Kidney tubule cell (primary cell): ENCODE measurements at regions not wholly inside any gene's neighbourhood (a gene's known extent, or its start where the extent isn't known, plus 50 kb on each side); places are given as distances from the start of the nearest gene placed in this dataset.

Source experiments
- DNase-seq: peaks from one replicate; pipeline ENCODE4 v3.0.0-alpha.2; 2018; ENCODE audit warnings: low spot score

DNA sequence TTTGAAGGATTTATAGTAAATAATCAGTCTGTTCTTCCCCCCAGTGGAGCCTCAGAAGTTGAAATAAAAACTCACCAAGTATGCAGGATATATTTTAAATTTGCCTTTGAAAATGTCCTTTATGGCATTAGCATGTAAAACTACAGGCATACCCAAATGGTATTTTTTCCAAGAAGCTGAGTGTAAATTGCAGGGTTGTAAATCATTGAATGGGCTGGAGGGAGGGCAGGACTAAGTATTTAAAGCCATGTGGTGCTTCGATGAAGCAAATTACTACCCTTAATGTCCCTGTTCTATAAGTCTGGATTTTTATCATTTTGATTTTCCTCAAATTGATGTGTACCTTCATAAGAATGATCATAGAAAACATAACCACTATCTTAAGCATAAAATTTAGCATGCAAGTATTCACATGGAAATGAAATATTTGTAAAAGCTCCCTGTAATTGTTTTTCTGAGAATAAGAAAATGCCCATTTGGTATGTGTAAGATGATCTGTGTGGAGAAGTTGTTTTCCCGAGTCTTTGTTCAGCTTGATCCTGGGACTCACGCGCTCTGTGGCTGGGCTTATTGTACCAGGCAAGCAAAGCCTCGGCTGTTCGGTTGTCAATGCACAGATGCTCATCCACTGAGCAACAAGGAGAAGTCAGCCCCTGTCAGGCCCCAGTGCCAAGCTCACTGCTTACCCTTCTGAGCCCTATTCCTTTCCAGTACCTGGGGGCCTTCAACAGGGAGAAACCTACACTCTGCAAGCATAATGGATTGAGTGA, 66.7 kb downstream of the CD164 start:
- no peak for DNase-seq

DNA sequence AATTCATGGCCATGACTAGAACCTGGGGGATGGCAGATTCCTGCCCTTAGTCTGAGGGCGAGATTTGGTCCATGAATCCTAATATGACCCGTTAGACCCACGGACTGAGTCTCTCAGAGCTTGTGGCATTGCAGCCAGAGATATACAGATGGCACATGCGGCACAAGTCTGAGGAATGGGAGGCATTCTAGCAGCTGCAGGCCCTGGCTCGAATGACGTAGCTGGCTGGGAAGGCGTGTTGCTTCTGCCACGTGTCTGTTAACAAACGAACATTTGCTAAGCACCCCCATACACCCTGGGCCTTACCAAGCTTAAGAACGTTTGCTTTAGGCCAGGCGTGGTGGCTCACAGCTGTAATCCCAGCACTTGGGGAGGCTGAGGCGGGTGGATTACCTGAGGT, 68.0 kb downstream of the CD164 start:
- DNase-seq: no peak

DNA sequence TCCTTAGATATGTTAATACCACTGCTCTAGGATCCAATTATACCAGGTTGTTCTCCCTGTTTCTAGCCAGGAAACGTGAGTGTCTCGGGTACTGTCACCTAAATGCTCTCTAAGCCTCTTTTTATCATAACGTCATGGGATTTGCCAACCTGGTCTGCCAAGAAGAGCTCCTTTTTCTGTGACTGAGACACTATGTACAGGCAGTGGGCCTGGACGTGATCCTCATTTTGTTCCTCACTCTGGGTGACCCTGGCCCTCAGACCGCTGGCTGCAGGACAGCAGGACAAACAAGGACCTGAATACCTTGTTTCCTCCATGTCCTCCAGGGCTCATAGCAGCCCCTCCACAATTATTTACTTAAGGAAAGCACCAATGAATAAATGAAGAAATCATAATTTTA, 69.1 kb downstream of the CD164 start:
- DNase-seq: no peak

DNA sequence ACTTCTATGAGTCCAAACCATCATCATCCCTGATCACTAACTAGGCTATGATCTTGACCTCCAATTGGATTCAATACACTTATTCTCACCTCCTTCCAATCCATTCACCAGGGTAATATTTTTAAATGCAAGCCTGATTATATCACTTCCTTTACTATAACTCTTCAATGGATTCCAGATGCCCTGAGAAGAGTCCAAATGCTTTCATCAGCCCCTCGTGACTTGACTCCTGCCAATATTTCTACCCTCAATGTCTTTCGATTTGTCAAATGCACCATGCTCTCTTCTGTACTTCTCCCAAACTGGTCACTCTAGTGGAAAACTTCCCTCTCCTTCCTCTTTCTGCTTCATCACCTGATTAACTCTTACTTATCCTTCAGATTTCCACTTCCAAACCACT, 70.8 kb downstream of the CD164 start:
- no peak for DNase-seq

DNA sequence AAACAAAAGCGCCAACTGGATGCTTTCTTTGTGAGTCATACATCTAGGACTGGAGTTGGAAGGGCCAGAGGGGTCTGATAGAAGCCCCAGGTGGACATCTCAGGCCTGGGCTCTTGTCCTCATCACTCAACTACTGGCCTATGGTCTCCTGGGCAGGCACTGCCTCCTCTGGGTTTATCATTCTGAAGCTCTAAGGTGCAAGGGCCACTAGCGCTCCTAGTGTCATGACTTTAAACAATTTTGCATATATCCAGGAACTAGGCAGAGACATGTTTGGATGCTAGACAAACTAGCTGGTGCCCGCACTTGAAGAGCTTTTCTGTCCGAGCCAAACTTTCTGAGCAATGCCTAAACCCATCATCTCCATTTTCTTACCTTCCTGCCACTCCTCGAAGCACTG, 72.3 kb downstream of the CD164 start:
- DNase-seq: no peak

DNA sequence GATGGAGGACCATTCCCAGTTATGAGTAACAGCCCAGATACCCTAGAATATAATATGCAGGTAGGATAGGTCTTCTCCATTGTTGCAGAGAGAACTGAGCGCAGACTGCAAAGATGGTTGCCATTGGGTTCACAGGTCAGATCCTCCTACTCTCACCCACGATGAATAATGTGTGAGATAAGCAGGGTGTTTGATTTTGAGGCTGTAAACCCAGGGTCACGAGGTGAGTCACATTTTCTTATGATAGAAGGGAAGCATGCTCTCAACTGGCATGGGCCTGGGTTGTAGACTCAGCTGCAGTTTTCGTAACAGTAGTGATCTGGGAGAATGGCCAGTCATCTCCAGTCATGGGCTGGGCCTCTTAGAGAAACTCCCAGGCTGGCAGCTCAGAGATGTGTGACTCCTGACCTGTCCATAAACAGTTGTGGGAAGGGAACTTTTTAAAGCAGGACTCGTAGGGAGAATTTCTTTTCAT, 74.2 kb downstream of the CD164 start:
- peak; percentile 79 for DNase-seq

DNA sequence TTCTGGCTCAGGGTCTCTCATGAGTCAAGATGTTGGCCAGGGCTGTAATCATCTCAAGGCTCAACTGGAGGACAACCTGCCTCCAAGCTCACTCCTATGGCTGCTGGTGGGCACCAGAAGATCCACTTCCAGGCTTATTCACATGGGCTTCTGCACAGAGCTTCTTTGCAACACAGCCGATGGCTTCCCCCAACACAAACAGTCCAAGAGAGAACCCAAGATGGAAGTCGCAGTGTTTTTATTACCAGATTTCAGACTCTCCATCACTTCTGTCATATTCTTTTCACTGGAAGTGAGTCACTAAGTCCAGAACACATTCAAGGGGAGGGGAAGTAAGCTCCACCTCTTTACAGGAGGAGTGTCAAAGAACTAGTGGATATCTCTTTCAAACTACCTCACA, 75.5 kb downstream of the CD164 start:
- no peak for DNase-seq

DNA sequence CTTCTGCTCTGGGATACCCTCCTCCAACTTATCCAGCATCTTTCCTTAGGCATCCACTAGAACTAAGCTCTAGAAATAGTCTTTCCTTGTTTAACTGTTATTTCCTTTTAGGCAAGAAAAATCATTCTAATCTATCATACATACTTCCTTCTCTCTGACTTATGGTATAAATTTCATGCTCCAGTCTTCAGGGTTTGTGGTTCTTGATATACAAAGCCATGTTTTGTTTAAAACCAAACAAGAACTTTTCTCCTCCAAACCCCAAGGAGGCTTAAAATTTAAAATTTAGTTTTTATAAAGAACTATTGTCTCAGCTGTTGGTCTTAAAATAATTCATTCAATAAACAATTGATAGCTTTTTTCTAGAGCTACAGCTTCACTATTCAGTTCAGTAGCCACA, 77.2 kb downstream of the CD164 start:
- no peak for DNase-seq

DNA sequence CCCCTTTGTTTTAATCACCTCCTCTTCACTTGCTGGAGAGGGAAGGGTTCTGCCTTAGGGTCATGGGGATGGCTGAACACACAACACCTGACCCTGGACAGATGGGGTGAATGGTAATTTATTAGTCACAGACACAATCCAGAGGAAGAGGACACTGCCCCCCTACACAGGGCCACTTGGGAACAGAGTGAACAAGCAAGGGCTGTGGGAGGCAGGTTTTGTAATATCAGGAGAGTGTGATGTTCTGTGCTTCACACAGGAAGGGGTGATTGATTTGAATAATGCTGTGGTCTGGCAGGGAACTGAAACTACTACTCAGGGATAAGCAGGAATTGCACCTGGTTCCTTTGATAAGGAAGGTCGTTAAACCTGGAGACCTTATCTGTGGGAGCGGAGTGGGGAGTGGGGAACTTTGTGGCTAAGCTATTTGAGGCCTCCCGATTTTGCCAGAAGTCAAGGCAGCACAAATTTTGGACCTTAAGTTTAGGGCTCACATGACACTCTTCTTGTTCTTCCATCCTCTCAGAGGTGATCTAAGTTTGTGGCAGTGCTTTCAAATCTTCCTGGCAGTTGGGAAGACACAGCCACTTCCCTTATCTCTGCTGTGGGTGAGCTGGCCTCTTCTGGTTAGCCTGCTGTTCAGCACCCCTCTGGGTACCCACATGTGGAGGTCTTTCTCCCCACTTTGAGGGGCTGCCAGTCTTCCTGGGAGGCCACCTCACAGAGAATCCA, 77.8 kb downstream of the CD164 start:
- peak; percentile 44 for DNase-seq

DNA sequence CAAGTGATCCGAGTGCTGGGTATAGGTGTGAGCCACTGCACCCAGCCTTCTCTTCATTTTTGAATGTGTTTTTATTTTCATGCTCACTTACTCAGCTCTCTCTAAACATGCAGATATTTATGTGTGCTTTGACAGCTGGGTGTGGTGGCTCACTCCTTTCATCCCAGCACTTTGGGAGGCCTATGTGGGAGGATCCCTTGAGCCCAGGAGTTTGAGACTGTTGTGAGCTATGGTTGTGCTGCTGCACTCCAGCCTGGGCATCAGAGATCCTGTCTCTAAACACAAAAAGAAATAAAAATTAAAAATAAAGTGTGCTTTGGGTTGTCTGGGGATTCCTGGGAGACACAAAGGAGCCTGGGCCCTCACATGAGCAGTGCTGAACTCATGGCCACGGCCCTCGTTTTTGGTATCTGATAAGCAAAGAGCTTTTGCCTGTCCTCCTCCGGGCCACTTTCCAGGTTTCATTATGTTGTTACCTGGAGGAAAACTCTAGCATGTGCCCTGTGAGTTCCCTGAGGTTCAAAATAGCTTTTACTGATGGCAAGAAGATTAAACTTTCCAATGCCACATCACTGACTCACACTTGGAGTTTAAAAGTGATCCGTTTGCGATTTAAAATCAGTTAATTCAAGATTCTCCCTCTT, 78.5 kb downstream of the CD164 start:
- DNase-seq: no peak

DNA sequence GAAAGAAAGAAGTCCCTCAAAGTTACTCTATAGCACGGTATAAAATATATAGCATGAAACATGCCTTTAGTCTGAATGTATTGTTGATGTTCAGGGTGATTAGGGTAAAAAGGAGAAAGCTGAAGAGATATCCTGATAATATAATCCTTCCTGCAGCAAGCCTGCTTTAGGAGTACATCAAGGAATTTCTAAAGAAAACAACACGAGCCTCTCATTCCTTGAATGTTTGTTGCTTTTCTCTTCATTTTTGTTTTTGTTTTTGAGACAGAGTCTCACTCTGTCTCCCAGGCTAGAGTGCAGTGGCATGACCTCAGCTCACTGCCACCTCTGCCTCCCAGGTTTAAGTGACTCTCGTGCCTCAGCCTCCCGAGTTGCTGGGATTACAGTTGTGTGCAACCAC, 79.1 kb downstream of the CD164 start:
- no peak for DNase-seq

DNA sequence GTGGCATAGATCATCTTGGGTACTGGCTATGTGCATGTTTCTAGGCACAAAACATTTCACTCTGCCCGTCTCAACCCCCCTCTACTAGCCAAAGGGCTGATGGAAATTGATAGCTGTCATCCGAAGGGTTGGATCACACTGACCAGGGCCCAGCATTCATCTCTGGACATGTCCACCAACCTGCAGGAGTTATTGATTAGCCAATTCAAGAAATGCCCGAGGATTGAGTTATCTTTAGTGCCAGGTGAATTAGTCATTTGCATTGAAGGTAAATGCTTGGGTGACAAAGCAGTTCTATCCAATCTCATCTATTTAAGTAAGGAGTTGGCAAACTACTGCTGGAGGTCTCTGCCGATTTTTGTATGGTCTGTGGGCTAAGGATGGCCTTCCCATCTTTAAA, 80.1 kb downstream of the CD164 start:
- DNase-seq: peak; percentile 55

DNA sequence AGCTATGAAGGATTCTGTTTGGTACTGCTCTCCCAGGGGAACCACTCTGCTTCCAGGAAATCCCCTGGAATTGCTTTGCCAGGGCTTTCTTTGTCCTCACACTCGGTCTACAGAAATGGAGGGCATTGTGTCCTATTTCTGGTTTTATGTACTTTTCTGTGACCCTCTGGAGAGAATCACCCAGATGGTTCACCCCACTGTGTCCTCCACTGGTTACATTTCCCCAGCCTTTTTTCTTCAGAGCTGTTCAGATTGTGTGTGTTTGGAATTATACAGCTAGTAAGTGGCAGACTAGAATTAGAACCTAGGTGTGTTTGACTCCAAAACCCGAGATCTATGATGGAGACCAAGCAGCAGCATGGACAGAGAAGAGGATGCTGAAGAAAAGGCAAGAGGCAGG, 80.8 kb downstream of the CD164 start:
- DNase-seq: no peak

DNA sequence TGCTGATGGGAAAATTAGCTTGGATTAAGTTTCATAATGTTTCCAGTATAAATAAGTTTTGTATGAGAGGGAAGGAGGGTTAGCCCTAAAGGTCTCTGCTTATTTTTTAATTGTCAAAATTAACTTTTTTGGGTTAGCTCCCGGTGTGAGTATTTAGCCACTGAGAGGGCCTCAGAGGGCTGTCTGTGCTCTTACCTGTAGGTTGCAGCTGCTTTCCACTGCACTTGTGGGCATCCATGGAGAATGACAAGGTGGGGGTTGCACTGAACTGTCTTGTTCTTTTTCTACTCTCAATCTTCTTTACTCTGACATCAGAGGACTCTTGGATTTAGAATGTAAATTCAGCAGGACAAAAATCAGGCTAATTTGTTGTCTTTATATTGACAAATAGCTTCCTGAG, 81.4 kb downstream of the CD164 start:
- no peak for DNase-seq

DNA sequence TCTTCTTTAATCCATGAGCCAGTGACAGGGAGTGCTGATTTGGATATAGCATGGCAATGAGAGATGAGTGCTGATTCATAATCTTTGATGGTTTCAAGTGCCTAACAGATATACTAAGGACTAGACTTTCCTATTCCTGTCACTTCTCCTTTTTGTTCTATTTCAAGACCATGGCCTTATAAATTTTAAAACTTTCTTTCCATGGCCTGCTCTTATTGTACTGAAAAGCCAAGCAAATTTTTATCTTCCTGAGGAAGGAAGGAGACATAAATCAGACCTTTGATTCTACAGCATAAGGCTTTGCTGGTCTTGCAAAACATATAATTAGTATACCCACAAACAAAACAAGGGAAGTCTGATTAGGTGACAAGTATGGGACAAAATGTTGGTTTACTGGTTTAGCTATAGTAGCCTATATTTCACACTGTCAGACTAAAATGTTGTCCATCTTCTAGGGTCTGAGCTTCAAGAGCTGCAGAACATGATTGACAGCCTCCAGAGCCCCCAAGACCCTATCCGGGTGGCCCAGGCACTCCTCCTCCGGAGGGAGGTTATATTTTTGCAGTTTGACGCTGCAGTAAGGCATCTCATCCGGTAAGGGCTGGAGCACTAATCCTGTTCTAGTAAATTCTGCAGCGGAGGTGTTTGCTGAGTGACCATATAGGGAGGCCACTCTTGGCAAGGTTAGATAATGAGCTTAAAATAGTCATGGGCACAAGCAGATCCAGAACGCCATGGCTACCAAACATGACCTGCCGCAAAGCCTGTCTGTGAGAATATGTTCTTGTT, 82.3 kb downstream of the CD164 start:
- no peak for DNase-seq

DNA sequence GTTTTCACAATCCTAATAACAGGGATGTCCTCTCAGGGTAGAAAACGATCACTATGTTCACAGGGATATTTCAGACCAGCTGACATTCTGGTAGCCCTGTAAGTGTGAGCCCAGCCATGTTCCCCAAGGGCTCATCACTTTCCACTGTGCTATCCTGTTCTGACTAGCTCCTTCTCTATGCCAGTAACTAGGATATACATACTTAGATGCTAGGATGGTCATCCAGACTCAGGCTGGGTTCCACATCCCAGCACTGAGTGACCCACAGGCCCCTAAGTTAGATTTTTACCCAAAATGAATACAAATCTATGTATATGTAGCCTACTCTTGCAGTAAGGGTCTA, 83.0 kb downstream of the CD164 start:
- DNase-seq: no peak

DNA sequence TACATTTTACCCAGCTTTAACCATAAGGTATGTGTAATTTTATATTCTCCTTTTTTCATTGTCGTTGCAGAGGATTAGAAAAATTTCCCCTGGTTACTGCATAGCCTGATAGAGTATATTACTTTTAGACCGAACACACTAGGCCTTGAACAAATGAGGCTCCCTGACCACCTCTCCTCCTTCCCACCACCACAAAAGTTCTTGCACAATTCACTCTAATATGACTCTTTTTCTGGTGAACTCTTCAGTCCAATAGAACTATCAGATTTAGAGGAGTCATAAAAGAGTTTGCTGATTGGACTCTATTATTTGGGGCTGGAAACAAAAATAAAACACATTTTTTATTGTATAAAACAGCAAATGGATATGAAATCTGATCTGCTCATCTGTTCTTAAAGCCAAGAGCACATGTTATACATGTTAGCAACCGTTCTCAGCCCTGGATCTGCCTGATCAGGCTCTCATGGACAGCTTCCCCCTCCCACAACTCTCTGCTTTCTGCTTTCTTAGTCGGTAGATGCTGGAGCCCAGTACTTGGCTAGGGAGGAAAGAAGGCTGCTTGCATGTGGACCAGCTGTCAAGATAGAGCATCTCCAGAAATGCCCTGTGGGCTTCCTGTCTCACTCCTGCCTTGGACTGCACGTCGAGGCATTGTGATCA, 83.5 kb downstream of the CD164 start:
- no peak for DNase-seq

DNA sequence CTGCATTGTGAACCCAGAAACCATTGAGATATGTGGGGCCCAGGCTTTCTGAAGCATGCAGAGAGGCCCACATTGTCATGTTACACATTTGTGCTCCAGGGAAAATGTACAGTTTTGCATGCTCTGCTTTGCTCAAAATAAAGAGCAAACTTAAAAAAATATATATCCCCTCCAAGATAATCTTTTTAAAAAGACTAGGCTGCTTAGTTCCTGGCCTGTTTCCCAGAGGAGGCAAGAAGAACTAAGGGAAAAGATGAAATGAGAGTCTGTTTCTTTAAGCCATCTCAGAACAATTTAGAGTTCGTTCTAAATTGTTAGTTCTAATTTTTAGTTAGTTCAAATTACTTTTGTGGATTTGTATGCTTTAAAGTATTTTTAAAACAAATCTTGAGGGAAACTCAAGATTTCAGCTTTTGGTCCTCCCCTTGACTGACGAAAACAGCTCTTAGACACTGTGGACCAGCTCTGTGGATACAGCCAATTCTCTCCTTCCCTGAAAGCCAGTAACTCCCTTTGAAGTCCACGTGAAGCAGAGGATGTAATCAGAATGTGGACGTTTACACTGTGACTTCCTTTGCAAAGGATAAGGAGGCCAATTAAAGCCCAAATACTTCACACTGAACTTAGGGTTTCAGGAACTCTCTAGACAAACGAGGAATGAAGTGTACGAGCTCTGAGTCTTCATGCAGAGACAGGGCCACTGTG, 84.7 kb downstream of the CD164 start:
- no peak for DNase-seq

DNA sequence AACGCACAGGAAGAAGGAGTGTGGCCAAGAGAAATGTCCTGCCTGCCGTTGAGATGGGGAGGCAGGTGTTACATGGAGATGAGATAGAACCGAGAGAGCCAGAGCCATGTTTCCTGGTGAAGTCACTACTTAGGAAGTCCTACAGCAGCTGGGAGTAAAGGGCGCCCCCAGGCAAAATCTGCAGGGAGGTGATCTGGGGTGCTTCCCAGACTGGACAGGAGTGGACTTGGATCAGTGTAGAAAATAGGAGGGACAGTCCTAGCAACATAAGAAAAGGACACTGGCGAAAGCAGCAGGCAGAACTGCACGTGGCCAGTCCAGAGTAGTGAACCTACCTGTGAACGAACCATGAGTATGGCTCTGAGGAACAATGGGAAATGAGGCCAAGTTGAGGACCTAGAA, 85.3 kb downstream of the CD164 start:
- no peak for DNase-seq

DNA sequence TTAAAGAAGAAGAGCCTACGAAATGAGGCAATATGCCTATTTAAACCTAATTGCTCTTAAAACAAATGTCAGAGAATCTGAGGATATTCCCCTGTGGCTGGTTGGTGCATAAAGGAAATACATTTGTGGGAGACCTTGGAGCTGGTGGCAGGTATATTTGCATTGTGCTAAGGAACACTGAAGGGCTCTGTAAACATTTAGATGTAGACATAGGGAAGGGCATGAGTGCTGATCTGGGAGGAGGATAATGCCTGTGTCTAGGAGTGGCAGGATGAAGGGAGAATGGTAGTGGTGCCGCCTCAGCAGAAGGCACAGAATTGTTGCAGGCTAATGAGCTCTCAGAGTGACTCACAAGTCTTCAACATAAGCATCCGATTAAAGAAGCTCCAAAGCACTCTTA, 85.8 kb downstream of the CD164 start:
- no peak for DNase-seq

DNA sequence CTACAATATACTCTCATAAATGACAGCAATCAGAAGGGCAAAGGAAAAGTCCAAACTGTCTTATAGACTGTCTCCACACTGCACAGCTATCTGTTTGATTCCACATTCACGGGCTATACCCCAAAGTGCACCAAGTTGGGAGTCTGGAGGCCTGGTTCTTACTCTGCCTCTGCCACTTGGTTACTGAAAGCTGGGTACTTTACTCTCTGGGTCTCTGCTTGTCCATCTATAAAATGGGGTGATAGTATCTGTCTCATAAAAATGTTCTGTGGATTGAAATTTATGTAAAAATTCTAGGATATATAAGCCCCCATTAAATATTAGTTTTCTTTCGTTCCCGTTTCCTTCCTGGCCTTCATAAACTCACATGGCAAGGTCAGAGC, 86.5 kb downstream of the CD164 start:
- no peak for DNase-seq
